ENCODE measurements at regions not wholly inside any gene's neighbourhood (a gene's known extent, or its start where the extent isn't known, plus 50 kb on each side); places are given as distances from the start of the nearest gene placed in this dataset.

- H3K4me3 ChIP-seq (ENCODE audit: low read depth, low read length), result no peak overlapping the region
- TF ChIP-seq CTCF (conservative IDR thresholded peaks at IDR 0.05; ENCODE audit: low read depth, low read length), result no peak
- no peak for DNase-seq (ENCODE audit: low read depth)
These were observed 410.7 kb downstream of the DMRTA1 start for GRCh38 chr9:22857316-22857715.

GRCh38 chr9:22863106-22863505 is 416.5 kb downstream of the DMRTA1 start:
- DNase-seq (ENCODE audit: low read depth), result no peak

GRCh38 chr9:22863736-22864135 is 417.1 kb downstream of the DMRTA1 start:
- H3K4me3 ChIP-seq (ENCODE audit: low read depth, low read length), result no peak overlapping the region
- no peak for DNase-seq (ENCODE audit: low read depth)
- no peak for TF ChIP-seq CTCF (conservative IDR thresholded peaks at IDR 0.05; ENCODE audit: low read depth, low read length)

More at GRCh38 chr9:22863106-22863505, 416.5 kb downstream of the DMRTA1 start:
- H3K4me3 ChIP-seq (ENCODE audit: low read depth, low read length), result no peak overlapping the region
- TF ChIP-seq CTCF (conservative IDR thresholded peaks at IDR 0.05; ENCODE audit: low read depth, low read length), result no peak

- DNase-seq (ENCODE audit: low read depth), result no peak
- H3K4me3 ChIP-seq (ENCODE audit: low read depth, low read length), result no peak overlapping the region
- TF ChIP-seq CTCF (conservative IDR thresholded peaks at IDR 0.05; ENCODE audit: low read depth, low read length), result no peak
These were observed 446.7 kb downstream of the DMRTA1 start for GRCh38 chr9:22893196-22893843.

GRCh38 chr9:22898591-22898990 is 452.0 kb downstream of the DMRTA1 start:
- H3K4me3 ChIP-seq (ENCODE audit: low read depth, low read length), result no peak overlapping the region
- no peak for TF ChIP-seq CTCF (conservative IDR thresholded peaks at IDR 0.05; ENCODE audit: low read depth, low read length)
- no peak for DNase-seq (ENCODE audit: low read depth)

- no peak for DNase-seq (ENCODE audit: low read depth)
- TF ChIP-seq CTCF (conservative IDR thresholded peaks at IDR 0.05; ENCODE audit: low read depth, low read length), result no peak
- no peak overlapping the region for H3K4me3 ChIP-seq (ENCODE audit: low read depth, low read length)
These were observed 465.0 kb downstream of the DMRTA1 start for GRCh38 chr9:22911632-22912031.

GRCh38 chr9:22913026-22913425 is 466.4 kb downstream of the DMRTA1 start:
- H3K4me3 ChIP-seq (ENCODE audit: low read depth, low read length), result no peak overlapping the region
- no peak for DNase-seq (ENCODE audit: low read depth)
- no peak for TF ChIP-seq CTCF (conservative IDR thresholded peaks at IDR 0.05; ENCODE audit: low read depth, low read length)
